Caco-2 (cell line): ENCODE measurements at regions not wholly inside any gene's neighbourhood (a gene's known extent, or its start where the extent isn't known, plus 50 kb on each side); places are given as distances from the start of the nearest gene placed in this dataset.

Experiments used
- BruUV-seq: library from RNA; stranded (reverse); fragments of 400-500 nt; replicated peaks from 2 replicates; lab custom pipeline; 2021; lab: Mats Ljungman, UMichigan
- CTCF ChIA-PET: fragments of 300-600 bp; sonication (Branson Sonifier 250); formaldehyde crosslinking; loops from one replicate; lab custom pipeline; 2022; ENCODE audit warnings: antibody characterized with exemption; lab: Charles Lee
- POLR2A ChIA-PET: fragments of 300-600 bp; sonication (Branson Sonifier 250); formaldehyde crosslinking; loops from one replicate; lab custom pipeline; 2022; ENCODE audit warnings: antibody characterized with exemption; lab: Charles Lee
- DNase-seq, 2 experiments: peaks; one replicate each; pipeline versions ENCODE4 v3.0.0 to v3.0.0-alpha.2; 2020 to 2022
- H3K27me3 ChIP-seq: replicated peaks from 2 replicates; pipeline ENCODE4 v1.6.0; 2011; ENCODE audit warnings: low read length; ENCODE audit not compliant: control insufficient read depth, insufficient read depth
- H3K36me3 ChIP-seq: 2 replicates; pipeline ENCODE4 v1.5.1; 2011; ENCODE audit warnings: low read length; ENCODE audit not compliant: control insufficient read depth, insufficient read depth
- H3K4me1 ChIP-seq: fragments of 250-450 bp; sonication (Bioruptor Pico); 2 replicates; pipeline ENCODE4 v1.5.1; 2020; ENCODE audit warnings: mild to moderate bottlenecking
- H3K4me3 ChIP-seq: 2 replicates; pipeline ENCODE4 v1.5.1; 2011; ENCODE audit warnings: low read depth, mild to moderate bottlenecking, control low read depth, low read length
- H3K9me3 ChIP-seq: fragments of 250-450 bp; sonication (Bioruptor Pico); 2 replicates; pipeline ENCODE4 v1.5.1; 2020; ENCODE audit warnings: mild to moderate bottlenecking, moderate library complexity
- H3K27ac Mint-ChIP-seq: one replicate; pipeline ENCODE4 v1.8.0; 2022; ENCODE audit warnings: mixed read lengths; ENCODE audit not compliant: unreplicated experiment
- H3K27me3 Mint-ChIP-seq: one replicate; pipeline ENCODE4 v1.8.0; 2022; ENCODE audit warnings: mixed read lengths; ENCODE audit not compliant: insufficient read depth, unreplicated experiment
- H3K36me3 Mint-ChIP-seq: one replicate; pipeline ENCODE4 v1.8.0; 2022; ENCODE audit warnings: mild to moderate bottlenecking, mixed read lengths; ENCODE audit not compliant: insufficient read depth, unreplicated experiment
- H3K4me1 Mint-ChIP-seq: one replicate; pipeline ENCODE4 v1.8.0; 2022; ENCODE audit warnings: low read depth, mixed read lengths; ENCODE audit not compliant: unreplicated experiment
- H3K4me3 Mint-ChIP-seq: one replicate; pipeline ENCODE4 v1.8.0; 2022; ENCODE audit warnings: mild to moderate bottlenecking, moderate library complexity, mixed read lengths; ENCODE audit not compliant: unreplicated experiment
- H3K9me3 Mint-ChIP-seq: one replicate; pipeline ENCODE4 v1.8.0; 2022; ENCODE audit warnings: mixed read lengths; ENCODE audit not compliant: unreplicated experiment
- CTCF ChIP-seq, 2 experiments: fragments of 200-600 bp in 1 of 2; IDR thresholded peaks; 1 replicate in 1 of 2; 2 replicates in 1 of 2; pipeline versions ENCODE4 v1.5.1 to v1.8.0; 2011 to 2022; ENCODE audit warnings: antibody characterized with exemption in 1 of 2, control low read depth in 1 of 2, inconsistent platforms in 1 of 2, low read depth in 1 of 2, low read length in 1 of 2, mild to moderate bottlenecking in 1 of 2, moderate library complexity in 1 of 2; ENCODE audit not compliant: insufficient read depth in 1 of 2, severe bottlenecking in 1 of 2, unreplicated experiment in 1 of 2
- intact Hi-C: fragments of 100-400 bp; cut with micrococcal nuclease; formaldehyde crosslinking; loops from one replicate; pipeline ENCODE4 v1.10.0; 2022; ENCODE audit not compliant: unreplicated experiment

- no peaks in the 10 kb centered on the region for H3K27me3 Mint-ChIP-seq
- TF ChIP-seq CTCF (IDR thresholded peaks at IDR 0.05; ENCODE audit: insufficient read depth in 1 of 2, low read depth in 1 of 2, low read length in 1 of 2, severe bottlenecking in 1 of 2, unreplicated experiment in 1 of 2) = no peak
- ChIA-PET POLR2A (no interaction called here), CTCF (no interaction called here)
- H3K27ac Mint-ChIP-seq = no peak overlapping the region
- Histone ChIP-seq H3K27me3 (no peaks in the 10 kb centered on the region), H3K4me1 (no peaks in the 10 kb centered on the region), H3K36me3 (no peaks in the 10 kb centered on the region), H3K4me3 (no peak overlapping the region), H3K9me3 (no peaks in the 10 kb centered on the region)
- no TSS peak for BruUV-seq
- H3K4me1 Mint-ChIP-seq = no peaks in the 10 kb centered on the region
- intact Hi-C loops = no loop called here
- H3K4me3 Mint-ChIP-seq = no peak overlapping the region
- H3K36me3 Mint-ChIP-seq = no peaks in the 10 kb centered on the region
- no peaks in the 10 kb centered on the region for H3K9me3 Mint-ChIP-seq
- no peak for DNase-seq
These were observed 205.9 kb downstream of the ZIC1 start for GRCh38 chr3:147615035-147615434.

- DNase-seq = no peak
- intact Hi-C loops = no loop called here
These were observed 207.9 kb downstream of the ZIC1 start for GRCh38 chr3:147616998-147617619.

GRCh38 chr3:147618691-147619090, 209.5 kb downstream of the ZIC1 start:
- TF ChIP-seq CTCF (IDR thresholded peaks at IDR 0.05; ENCODE audit: insufficient read depth in 1 of 2, low read depth in 1 of 2, low read length in 1 of 2, severe bottlenecking in 1 of 2, unreplicated experiment in 1 of 2) = no peak
- Histone ChIP-seq H3K27me3 (no peaks in the 10 kb centered on the region), H3K4me3 (no peak overlapping the region), H3K9me3 (no peaks in the 10 kb centered on the region), H3K36me3 (no peaks in the 10 kb centered on the region), H3K4me1 (no peaks in the 10 kb centered on the region)
- Mint-ChIP-seq H3K36me3 (no peaks in the 10 kb centered on the region), H3K27me3 (no peaks in the 10 kb centered on the region), H3K27ac (no peak overlapping the region), H3K4me3 (no peak overlapping the region), H3K4me1 (no peaks in the 10 kb centered on the region), H3K9me3 (no peaks in the 10 kb centered on the region)
- no peak for DNase-seq
- intact Hi-C loops = no loop called here
- BruUV-seq = no TSS peak
- ChIA-PET CTCF (no interaction called here), POLR2A (no interaction called here)

More at GRCh38 chr3:147616998-147617619, 207.9 kb downstream of the ZIC1 start:
- H3K4me1 ChIP-seq = no peaks in the 10 kb centered on the region
- BruUV-seq = no TSS peak
- ChIA-PET CTCF (no interaction called here), POLR2A (no interaction called here)
- H3K9me3 ChIP-seq = no peaks in the 10 kb centered on the region
- H3K4me3 ChIP-seq = no peak overlapping the region
- H3K36me3 Mint-ChIP-seq = no peaks in the 10 kb centered on the region
- H3K27me3 ChIP-seq = no peaks in the 10 kb centered on the region
- H3K27me3 Mint-ChIP-seq = no peaks in the 10 kb centered on the region
- peak; percentile 19 to 45 for TF ChIP-seq CTCF (IDR thresholded peaks at IDR 0.05; ENCODE audit: insufficient read depth in 1 of 2, low read depth in 1 of 2, low read length in 1 of 2, severe bottlenecking in 1 of 2, unreplicated experiment in 1 of 2)
- no peaks in the 10 kb centered on the region for H3K9me3 Mint-ChIP-seq
- no peak overlapping the region for H3K27ac Mint-ChIP-seq
- H3K4me3 Mint-ChIP-seq = no peak overlapping the region
- no peaks in the 10 kb centered on the region for H3K4me1 Mint-ChIP-seq
- H3K36me3 ChIP-seq = no peaks in the 10 kb centered on the region
